Hepatocyte (in vitro differentiated cells): ENCODE measurements at regions not wholly inside any gene's neighbourhood (a gene's known extent, or its start where the extent isn't known, plus 50 kb on each side); places are given as distances from the start of the nearest gene placed in this dataset.

ENCODE experiments used
- DNase-seq: peaks from one replicate; pipeline ENCODE4 v3.0.0-alpha.2; 2016; ENCODE audit warnings: low spot score
- H2AFZ ChIP-seq: fragments of 200-600 bp; sonication (generic); 2 replicates; pipeline ENCODE4 v1.6.0; 2016; ENCODE audit warnings: antibody characterized with exemption, mild to moderate bottlenecking
- H3K27ac ChIP-seq: fragments of 200-600 bp; sonication (generic); 2 replicates; pipeline ENCODE4 v1.5.1; 2016; ENCODE audit warnings: mild to moderate bottlenecking
- H3K27me3 ChIP-seq: fragments of 200-600 bp; sonication (generic); 2 replicates; pipeline ENCODE4 v1.6.1; 2016
- H3K36me3 ChIP-seq: fragments of 200-600 bp; sonication (generic); replicated peaks from 2 replicates; pipeline ENCODE4 v1.5.1; 2016; ENCODE audit warnings: low read depth; ENCODE audit not compliant: insufficient read depth
- H3K4me1 ChIP-seq: fragments of 200-600 bp; sonication (generic); 2 replicates; pipeline ENCODE4 v1.5.1; 2016; ENCODE audit warnings: mild to moderate bottlenecking, moderate library complexity; ENCODE audit not compliant: insufficient read depth
- H3K4me2 ChIP-seq: fragments of 200-600 bp; sonication (generic); 2 replicates; pipeline ENCODE4 v1.6.0; 2016
- H3K4me3 ChIP-seq: fragments of 200-600 bp; sonication (generic); 2 replicates; pipeline ENCODE4 v1.5.1; 2016; ENCODE audit warnings: mild to moderate bottlenecking
- H3K79me2 ChIP-seq: fragments of 200-600 bp; sonication (generic); 2 replicates; pipeline ENCODE4 v1.6.0; 2017; ENCODE audit warnings: mild to moderate bottlenecking
- H3K9me2 ChIP-seq: fragments of 200-600 bp; sonication (generic); replicated peaks from 2 replicates; pipeline ENCODE4 v1.6.0; 2017; ENCODE audit warnings: mild to moderate bottlenecking; ENCODE audit not compliant: insufficient read depth
- H3K9me3 ChIP-seq: fragments of 200-600 bp; sonication (generic); 2 replicates; pipeline ENCODE4 v1.5.1; 2016; ENCODE audit warnings: low read depth, mild to moderate bottlenecking
- H4K20me1 ChIP-seq: fragments of 200-600 bp; sonication (generic); 2 replicates; pipeline ENCODE4 v1.6.0; 2016; ENCODE audit warnings: mild to moderate bottlenecking; ENCODE audit not compliant: insufficient read depth, poor library complexity, severe bottlenecking
- CTCF ChIP-seq: fragments of 200-600 bp; sonication (generic); IDR thresholded peaks from 2 replicates; pipeline ENCODE4 v1.5.1; 2016; ENCODE audit warnings: antibody characterized with exemption, mild to moderate bottlenecking; ENCODE audit not compliant: poor library complexity
- EZH2 ChIP-seq: fragments of 200-600 bp; sonication (generic); IDR thresholded peaks from 2 replicates; pipeline ENCODE4 v1.6.1; 2016; ENCODE audit warnings: antibody characterized with exemption, mild to moderate bottlenecking, borderline replicate concordance
- EZH2phosphoT487 ChIP-seq: fragments of 200-600 bp; sonication (generic); IDR thresholded peaks from one replicate; pipeline ENCODE4 v1.6.1; 2018; ENCODE audit warnings: antibody characterized with exemption, mild to moderate bottlenecking, low read depth, moderate library complexity; ENCODE audit not compliant: unreplicated experiment, severe bottlenecking
- WGBS: methylation state at CpG from one replicate; pipeline ENCODE4 v1.1.6; 2016; ENCODE audit warnings: low lambda C conversion rate; ENCODE audit errors: missing lambda C conversion rate; 5-methylcytosine and 5-hydroxymethylcytosine counted together

GRCh38 chr12:108019862-108020261 lies 109.2 kb upstream of the WSCD2 start:
- no peak for DNase-seq
- Histone ChIP-seq H3K4me1 (peaks cover 5% of the 10 kb centered on the region), H3K9me2 (no peaks in the 10 kb centered on the region), H3K27me3 (no peaks in the 10 kb centered on the region), H3K27ac (no peak overlapping the region), H2AFZ (no peak overlapping the region), H3K4me2 (no peak overlapping the region), H3K36me3 (no peaks in the 10 kb centered on the region), H4K20me1 (no peaks in the 10 kb centered on the region), H3K4me3 (no peak overlapping the region), H3K79me2 (no peaks in the 10 kb centered on the region), H3K9me3 (no peaks in the 10 kb centered on the region)
- TF ChIP-seq EZH2: no peak
- WGBS: 59% methylated on average over 2 of the region's 2 CpGs

- WGBS: 65% methylated on average over 1 of the region's 1 CpG
- no peak for TF ChIP-seq EZH2phosphoT487
- TF ChIP-seq EZH2: no peak
- no peak for TF ChIP-seq CTCF
- DNase-seq: no peak
Observed at GRCh38 chr12:108021141-108021540, 107.9 kb upstream of the WSCD2 start.

GRCh38 chr12:108021949-108022522 lies 107.1 kb upstream of the WSCD2 start:
- Histone ChIP-seq H3K27me3 (no peaks in the 10 kb centered on the region), H3K4me1 (no peaks in the 10 kb centered on the region), H3K4me2 (no peak overlapping the region), H3K27ac (no peak overlapping the region), H2AFZ (no peak overlapping the region), H3K9me3 (no peaks in the 10 kb centered on the region), H4K20me1 (no peaks in the 10 kb centered on the region), H3K36me3 (no peaks in the 10 kb centered on the region), H3K9me2 (no peaks in the 10 kb centered on the region), H3K4me3 (no peak overlapping the region), H3K79me2 (no peaks in the 10 kb centered on the region)
- TF ChIP-seq CTCF (no peak), EZH2phosphoT487 (no peak), EZH2 (no peak)
- DNase-seq: no peak
- 78% methylated on average over 2 of the region's 2 CpGs for WGBS

More at GRCh38 chr12:108021141-108021540, 107.9 kb upstream of the WSCD2 start:
- no peaks in the 10 kb centered on the region for H4K20me1 ChIP-seq
- H3K9me3 ChIP-seq: no peaks in the 10 kb centered on the region
- H3K4me1 ChIP-seq: peaks cover 3% of the 10 kb centered on the region
- no peak overlapping the region for H2AFZ ChIP-seq
- no peaks in the 10 kb centered on the region for H3K9me2 ChIP-seq
- no peak overlapping the region for H3K4me2 ChIP-seq
- H3K79me2 ChIP-seq: no peaks in the 10 kb centered on the region
- no peak overlapping the region for H3K27ac ChIP-seq
- H3K36me3 ChIP-seq: no peaks in the 10 kb centered on the region
- no peak overlapping the region for H3K4me3 ChIP-seq
- no peaks in the 10 kb centered on the region for H3K27me3 ChIP-seq

GRCh38 chr12:108029051-108029835 lies 99.8 kb upstream of the WSCD2 start:
- Histone ChIP-seq H3K36me3 (no peaks in the 10 kb centered on the region), H3K4me3 (no peak overlapping the region), H2AFZ (no peak overlapping the region), H3K27me3 (no peaks in the 10 kb centered on the region), H3K79me2 (no peaks in the 10 kb centered on the region), H3K4me2 (no peak overlapping the region), H3K4me1 (no peaks in the 10 kb centered on the region), H3K9me3 (no peaks in the 10 kb centered on the region), H4K20me1 (no peaks in the 10 kb centered on the region), H3K9me2 (no peaks in the 10 kb centered on the region), H3K27ac (no peak overlapping the region)
- no peak for TF ChIP-seq EZH2
- no peak for TF ChIP-seq CTCF
- TF ChIP-seq EZH2phosphoT487: no peak
- WGBS: 55% methylated on average over 12 of the region's 12 CpGs
- DNase-seq: no peak
